D341Med (cell line): ENCODE measurements at regions not wholly inside any gene's neighbourhood (a gene's known extent, or its start where the extent isn't known, plus 50 kb on each side); places are given as distances from the start of the nearest gene placed in this dataset.
"Not testable (repeated sequence)": the region's sequence is repeated elsewhere in the genome, so short reads cannot be mapped to it uniquely, and the experiment has no call there.

Source experiments
- DNase-seq: peaks from one replicate; pipeline ENCODE4 v3.0.0; 2012; ENCODE audit warnings: low spot score

DNA sequence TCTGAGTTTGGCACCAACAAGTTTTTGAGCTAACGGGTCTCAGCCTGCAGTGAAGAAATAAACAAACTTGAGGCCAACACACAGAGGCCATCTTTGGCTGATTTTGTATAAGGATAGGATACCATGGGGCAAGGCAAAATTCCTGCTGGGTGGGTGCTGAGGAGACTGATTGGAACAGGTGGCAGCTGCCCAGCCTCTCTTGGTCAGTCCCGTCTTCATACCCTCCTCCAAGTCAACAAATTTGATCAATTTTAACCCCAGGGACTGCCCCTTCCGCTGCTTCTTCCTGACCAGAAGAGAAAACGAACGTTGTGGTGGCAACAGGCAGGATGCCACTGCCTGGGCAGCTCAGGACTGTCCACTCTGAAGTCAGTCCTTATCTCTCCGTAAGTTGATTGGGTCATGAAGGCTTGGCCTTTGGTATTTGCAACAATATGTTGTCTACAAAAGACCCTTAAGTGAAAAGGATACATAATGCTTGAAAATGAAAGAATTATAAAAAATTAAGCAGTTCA, 139.3 kb downstream of the SPP2 start:
- DNase-seq, result no peak

DNA sequence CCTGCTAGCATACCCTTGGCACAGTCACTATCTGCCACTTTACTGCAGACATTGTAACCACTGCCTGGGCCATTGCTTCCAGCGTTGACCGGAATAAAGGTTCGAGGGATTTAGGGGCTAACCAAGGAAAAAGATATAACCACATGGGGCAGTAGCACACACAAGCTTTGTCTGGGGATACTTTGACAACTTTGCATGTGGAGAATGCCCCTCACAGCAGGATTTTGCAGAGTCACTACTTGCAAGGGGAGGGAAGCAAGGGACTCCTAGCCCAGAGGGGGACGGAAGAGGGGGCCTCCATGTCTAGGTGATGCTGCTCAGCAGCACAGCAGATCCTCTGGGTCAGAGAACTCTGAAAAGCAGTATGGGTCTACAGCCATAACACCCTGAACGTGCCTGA, 138.7 kb downstream of the SPP2 start:
- DNase-seq, result no peak

DNA sequence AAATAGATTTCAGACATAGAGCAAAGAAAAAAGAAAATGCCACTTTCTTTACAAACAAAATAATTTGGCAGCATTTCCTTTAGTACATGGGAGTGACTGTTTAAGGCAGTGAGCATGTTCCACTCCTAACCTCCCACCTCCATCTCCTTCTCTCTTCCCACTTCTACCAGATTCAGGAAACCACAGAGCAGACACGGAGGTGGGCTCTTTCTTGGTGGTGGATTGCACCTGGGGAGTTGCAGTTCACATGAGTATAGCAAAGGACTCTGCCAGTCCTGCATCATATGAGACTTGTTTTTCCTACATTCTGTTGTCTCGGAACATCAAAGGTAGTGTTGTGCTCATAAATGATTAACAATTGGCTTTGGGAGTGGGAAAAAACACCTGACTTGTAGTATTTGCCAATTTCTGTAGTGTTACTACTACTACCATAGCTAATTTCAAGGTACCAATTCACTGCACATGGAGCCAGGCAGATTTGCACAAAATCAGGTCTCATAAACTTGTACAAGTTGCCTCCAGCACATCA, 137.2 kb downstream of the SPP2 start:
- DNase-seq, result no peak

DNA sequence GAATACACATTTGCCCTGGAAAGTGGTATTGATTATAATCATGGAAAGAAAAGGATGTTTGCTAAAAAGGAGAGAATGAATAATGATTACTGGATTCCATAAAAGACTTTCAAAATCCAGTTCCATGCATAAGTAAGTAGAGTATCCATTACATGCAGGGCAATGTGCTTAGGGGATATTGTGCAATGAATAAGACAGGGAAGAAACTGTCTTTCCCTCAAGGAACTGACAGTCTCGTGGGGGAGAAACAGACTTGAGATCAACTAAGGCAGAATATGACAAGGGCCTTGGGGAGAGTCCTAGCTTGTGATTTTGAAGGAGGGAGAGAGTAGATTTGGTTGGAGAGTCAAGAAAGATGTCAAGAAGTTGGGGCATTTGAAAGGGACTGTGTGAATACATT, 130.6 kb downstream of the SPP2 start:
- DNase-seq, result no peak

DNA sequence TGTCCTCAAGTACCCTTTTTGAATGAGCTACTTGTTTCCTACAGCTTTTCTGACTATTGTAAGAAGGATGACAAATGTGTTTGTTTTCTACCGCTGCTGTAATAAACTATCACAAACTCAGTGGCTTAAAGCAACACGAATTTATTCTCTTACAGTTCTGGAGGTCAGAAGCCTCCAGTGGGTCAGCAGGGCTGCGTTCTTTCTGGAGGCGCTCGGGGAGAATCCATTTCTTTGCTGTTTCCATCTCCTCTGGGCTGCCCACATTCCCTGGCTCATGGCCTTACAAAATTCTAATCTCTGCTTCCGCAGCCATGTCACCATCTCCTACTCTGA, 128.5 kb downstream of the SPP2 start:
- DNase-seq, result no peak

DNA sequence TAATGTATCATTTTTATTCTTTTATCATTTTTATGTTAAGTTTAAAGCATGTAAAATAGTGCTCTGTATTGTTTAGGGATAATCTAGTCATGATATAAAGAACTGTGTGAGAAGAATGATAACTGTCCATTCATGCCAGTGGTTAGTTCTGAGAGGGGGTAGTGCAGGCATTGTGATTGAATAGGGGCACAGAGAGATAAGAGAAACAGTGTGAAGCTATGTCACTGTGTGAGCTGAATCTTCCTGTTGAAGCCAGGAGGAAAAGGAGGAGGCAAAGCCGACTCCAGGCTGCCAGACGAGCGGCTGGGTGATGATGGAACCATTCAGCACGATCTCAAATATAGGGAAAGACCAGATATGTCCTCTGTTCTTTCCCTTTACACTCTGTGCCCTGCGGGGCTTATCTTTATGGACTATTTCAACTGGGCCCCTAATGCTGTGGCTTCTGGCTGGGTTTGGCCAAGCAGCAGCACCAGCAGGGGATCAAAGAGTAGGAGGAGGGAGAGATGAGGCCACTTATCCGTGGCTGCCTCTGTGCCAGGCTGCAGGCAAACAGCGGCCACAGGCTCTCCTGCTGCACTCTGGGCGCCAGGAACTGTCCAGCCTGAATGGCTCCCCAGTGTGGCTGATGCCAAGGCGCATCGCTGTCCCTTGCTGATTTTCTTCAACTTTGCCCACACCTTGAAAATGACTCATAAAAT, 128.0 kb downstream of the SPP2 start:
- DNase-seq, result no peak

DNA sequence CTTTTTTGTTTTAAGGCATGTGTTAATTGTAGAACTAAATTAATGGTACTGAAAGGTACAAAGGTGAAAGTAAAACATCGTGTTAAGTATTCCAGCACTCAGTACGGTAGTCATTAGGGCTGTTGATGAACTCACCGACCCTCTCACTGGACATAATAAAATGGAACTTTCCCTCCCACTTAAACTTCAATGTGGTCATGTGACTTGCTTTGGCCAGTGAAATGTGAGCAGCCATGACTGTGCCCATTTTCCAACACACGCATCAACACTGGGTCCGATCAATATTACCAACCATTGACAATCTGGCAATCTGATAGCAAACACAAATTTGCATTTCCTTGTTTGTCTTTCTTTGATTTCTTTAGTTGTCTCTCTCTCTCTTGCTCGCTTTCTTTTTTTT, 125.1 kb downstream of the SPP2 start:
- no peak for DNase-seq

DNA sequence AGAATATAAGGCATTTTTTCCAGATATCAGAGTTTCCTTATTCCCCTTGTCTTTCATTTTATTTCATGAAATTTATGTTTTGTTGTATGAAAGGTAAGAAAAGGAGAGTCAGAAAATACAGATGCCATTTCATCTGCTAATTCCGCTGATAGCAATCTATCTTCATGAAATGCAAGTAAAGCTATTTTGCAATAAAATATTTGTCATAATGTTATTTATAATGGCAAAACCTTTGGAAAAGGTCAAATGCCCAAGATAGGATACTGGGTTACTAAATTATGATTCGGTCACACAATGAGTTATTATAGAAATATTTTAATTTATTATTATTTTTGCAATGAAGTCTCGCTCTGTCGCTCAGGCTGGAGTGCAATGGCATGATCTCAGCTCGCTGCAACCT, 124.2 kb downstream of the SPP2 start:
- DNase-seq, result no peak

DNA sequence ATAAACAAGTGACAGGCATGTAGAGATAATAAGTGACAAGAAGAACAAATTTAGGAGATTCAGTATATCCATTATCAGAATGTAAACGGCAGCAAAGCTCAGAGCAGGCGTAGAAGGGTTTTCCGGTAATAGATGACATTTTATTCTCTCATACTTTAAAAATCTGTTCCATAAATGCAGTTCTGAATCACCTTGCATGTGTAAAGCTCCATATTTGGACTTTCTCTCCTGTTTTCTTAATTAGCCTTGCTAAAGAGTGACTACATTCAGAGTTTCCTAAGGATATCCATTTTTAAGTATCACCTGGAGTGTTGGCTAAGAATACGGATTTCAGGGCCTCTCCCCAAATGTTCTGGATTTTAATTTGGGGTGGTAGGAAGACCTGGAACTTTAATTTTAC, 122.0 kb downstream of the SPP2 start:
- DNase-seq, result no peak

DNA sequence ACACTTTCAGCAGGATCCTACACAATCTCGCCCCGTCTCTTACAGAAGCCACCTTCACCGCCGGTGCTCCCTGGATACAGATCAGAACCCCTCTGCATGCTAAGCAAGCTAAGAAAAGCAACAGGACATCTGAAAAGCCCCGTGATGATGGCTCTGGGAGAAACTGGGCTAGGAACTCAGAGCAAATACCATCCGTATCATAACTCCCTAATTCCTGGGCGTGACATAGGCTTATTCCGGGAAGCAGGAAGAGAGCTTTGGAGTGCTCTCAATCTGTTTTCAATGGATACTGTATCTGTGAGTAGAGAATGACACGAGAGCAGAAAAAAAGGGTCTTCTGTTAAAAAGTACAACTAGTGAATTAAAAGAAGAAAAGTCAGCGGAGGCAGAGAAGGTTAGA, 121.6 kb downstream of the SPP2 start:
- DNase-seq, result no peak

DNA sequence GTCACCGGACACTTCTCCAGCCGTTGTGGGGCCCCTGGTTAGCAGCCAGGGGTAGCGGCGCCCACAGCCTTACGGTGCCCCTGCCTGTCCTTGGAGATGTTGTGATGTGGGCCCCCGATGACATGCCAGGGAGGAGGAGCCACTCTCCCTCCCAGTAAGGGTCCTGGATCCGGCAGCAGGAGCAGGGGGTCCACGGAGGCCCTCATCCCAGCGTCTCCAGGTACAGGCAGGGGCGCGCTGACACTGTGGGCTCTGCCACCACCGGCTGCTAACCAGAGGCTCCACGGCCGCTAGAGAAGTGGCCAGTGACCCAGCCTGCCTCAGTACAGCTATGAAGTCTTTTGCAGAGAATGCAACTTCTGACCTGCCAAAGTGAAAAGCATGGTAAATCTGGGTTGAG, 121.2 kb downstream of the SPP2 start:
- no peak for DNase-seq

DNA sequence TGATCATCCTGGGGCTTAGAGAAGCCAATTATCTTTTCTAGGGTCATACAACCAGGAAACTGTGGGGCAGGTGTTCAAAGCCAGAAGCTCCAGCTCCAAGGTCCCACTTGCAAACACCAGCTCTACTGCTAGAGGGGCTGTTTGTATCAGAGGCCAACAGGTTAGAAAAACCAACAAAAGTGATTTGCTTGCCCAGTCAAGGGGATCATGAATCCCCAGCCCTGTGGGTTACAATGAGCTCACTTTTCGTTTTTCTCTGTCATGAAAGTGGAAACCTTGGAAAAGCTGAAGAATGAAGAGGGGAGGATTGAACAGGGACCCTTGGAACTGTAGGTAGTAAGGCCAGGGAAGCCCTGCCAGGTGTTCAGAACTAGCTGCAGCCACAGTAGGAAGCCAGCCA, 119.2 kb downstream of the SPP2 start:
- DNase-seq, result no peak

DNA sequence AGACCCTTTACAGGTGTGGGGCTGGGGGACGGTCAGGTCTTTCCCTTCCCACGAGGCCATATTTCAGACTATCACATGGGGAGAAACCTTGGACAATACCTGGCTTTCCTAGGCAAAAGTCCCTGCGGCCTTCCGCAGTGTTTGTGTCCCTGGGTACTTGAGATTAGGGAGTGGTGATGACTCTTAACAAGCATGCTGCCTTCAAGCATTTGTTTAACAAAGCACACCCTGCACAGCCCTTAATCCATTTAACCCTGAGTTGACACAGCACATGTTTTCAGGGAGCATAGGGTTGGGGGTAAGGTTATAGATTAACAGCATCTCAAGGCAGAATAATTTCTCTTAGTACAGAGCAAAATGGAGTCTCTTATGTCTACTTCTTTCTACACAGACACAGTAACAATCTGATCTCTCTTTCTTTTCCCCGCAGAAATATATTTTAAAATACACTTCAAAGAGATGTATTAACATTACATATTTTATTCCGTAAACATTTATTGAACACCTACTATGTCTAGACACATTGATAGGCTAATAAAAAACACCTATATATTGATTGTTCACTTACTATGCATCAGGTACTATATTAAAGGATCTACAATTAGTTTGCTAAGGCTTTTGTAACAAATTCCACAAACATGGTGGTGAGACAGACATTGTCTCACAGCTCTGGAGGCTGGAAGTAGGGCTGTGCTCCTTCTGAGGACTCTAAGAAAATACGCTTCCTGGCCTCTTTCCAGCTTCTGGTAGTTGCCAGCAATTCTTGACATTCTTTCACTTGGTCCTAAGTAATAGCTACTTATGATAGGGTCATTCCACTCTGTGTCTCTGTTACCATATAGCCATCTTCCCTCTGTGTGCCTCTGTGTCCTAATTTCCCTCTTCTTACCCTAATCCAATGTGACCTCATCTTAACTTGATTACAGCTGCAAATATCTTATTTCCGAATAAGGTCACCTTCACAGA, 118.4 kb downstream of the SPP2 start:
- not testable (repeated sequence) for DNase-seq

DNA sequence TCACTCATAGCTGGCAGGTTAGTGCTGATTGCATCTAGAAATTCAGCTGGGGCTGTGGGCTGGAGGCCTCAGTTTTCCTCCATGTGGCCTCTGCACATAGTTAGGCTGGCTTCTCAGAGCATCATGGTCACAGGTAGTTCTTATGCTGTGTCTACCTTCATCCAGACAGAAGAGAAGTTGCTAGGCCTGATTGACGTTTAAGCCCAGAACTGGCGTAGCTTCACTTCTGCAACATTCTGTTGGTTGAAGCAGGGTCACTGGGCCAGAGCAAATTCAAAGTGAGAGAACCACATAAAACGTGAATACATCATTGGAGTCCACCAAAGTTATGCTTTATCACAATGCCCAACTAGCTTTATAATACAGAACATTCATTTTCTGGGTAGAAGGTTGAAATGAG, 116.0 kb downstream of the SPP2 start:
- no peak for DNase-seq

DNA sequence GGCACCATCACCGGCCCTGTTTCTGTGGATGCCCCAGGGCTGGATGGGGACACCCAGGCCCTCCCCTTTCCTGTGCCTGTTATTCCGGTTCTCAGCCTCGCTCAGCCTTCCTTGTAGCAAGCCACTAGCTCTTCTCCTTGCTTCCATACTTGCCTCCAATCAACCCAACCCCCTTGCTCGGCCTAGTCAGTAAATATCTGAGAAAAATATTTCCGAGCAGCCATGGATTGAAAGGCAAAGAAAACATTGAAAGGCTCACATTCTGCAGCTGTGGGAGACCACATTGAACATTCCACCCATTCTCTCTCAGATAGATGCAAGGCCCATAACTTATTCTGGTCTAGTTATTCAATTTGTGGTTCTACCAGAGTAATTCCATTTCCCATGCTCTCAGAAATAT, 114.9 kb downstream of the SPP2 start:
- DNase-seq, result no peak

DNA sequence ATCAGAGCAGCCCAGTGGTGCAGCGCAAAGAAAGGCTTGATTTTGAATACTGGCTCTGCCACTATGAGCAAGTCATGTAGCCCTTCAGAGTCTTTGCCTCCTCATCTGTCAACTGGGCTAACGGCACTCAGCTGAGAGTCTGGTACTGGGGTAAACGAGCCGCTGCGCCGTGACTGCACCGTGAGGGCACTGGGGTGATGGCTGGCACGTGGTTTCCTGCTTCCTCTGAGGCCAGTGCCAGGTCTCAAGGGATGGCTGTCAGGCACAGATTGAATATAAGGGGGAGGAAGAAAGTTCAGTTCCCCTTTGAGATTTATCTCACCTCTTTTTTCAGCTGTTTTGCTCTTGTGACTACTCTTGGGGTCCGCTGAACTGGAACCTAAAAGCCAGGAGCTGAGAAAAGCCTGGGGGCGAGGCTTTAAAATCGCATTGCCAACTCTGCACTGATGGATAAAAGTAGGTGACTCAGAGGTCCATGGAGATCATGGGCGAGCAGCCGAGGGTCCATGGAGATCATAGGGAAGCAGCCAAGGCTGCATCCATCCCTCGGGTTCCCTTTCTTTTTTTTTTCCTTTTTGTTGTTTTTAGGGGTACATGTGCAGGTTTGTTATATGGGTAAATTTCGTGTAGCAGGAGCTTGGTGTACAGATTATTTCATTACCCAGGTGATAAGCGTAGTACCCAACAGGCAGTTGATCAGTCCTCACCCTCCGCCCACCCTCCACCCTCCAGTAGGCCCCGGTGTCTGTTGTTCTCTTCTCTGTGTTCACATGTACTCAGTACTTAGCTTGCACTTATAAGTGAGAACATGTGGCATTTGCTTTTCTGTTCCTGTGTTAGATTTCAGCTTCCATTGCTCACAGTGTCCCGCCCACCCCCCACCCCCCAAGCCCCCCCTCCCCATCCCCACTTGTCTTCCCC, 114.3 kb downstream of the SPP2 start:
- DNase-seq, result no peak

DNA sequence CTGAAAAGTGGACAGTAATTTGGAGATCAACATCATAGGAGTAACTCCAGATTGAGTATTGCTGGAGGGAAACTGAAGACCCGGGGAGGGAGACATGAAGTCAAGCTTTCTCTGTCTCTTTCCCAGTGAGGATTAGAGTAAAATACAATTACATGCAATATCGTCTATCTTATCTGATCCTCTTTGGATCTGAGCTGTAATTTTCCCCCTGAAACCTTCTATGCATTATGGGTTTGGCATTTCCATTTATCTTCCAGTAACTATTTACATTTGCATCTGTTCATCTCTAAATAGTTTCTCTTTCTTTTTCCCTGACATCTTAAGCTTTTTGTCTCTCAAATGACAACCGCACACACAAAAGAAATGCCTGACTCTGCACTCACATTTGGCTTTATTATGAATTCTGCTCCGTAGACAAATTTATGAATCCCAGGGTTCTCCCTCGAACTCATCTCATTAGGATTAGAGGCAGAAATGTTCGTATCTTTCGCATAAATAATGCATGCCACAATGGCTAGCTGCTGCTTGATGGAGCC, 113.1 kb downstream of the SPP2 start:
- no peak for DNase-seq

DNA sequence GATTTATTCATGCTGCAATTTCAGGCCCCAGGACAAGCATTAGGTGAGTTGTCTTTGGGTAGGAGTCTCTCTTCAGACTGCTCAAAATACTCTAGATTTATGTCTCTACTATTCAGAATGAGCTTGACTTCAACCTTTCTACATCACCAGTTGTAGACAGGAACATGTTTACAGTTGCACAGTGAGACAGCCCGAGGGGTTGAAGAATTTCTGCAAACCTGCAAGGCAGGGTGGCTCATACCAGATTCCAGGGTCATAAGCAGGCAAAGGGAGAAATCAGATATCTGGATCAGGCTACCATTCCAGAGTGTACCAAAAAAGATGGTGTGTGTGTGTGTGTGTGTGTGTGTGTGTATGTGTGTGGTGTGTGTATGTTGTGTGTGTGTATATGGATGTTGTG, 112.4 kb downstream of the SPP2 start:
- no peak for DNase-seq

DNA sequence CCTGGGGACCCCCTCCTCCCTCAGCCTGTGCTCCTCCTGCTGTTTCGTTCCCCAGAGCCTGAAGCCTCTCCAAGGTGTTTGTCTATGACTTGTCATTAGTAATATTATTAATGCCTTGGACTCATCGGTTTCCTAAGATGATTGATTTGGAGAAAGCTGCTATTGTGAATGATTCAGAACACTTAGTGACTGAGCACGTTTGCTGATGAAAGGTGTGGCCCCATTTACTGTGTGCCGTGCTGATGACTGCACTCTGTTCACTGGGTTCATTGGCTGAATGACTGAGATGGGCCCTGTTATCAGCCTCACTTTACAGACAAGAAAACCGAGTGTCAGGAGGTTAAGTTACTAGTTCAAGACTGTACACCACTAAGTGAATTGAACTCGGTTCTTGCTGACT, 111.4 kb downstream of the SPP2 start:
- no peak for DNase-seq

DNA sequence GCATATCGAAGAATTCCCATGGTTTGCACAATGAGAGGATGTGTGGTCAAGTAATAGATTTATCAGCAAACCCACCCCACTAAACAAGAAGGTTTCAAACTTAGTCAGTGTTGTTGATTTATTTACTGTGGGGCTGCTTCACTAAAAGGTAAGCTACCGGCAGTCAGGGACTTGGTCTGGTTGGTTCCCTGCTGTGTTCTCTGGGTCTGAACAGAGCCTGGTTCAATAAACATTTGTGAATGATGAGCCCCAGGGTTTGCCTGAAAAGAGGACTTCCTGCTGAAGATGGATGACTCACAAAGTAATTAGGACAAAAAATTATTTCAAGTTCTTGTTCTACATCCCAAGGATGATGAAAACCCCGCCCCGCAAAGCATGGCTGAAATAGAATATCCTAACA, 108.3 kb downstream of the SPP2 start:
- no peak for DNase-seq

DNA sequence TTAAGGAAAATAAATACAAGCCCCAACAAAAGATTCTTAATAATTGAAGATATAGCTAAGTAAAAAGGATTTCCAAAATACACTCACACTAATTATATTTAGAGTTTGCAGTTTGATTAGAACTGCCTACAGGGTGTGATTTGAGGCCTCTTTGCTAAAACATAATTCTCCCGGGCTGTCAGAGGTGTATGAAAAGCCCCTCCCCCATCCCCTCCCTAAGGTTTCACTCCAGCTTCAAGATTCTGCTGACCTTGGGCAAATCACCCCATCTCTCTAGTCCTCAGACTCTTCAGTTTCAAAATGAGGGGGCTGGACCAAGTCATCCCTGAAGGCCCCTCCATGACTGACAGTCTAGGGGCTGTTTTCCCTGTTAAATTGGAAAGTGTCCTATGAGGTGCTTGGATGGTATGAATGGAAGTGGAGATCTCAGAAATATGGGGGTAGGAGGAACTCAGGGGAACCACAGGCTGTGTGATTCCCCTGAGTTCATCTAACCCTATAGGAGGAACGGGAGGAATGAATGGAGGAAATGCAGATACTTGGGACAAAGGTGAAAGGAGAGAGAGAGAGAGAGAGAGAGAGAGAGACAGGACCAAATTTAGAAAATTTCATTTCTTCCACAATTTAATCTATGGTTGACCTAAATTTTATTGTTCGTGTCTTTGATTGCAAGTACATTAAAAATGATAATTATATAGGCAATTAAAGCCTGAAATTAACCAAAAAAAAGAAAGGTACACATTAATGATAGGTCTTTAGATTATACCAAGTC, 107.5 kb downstream of the SPP2 start:
- no peak for DNase-seq
